HEK293 (cell line): ENCODE measurements at regions not wholly inside any gene's neighbourhood (a gene's known extent, or its start where the extent isn't known, plus 50 kb on each side); places are given as distances from the start of the nearest gene placed in this dataset.

Source experiments
- CTCF ChIA-PET: fragments of 350-600 bp; formaldehyde crosslinking; extraction: SDS; loops from one replicate; lab custom pipeline; 2021; ENCODE audit warnings: antibody characterized with exemption; lab: Yijun Ruan, JAX
- POLR2A ChIA-PET: fragments of 300-600 bp; formaldehyde crosslinking; extraction: SDS; loops from one replicate; lab custom pipeline; 2020; ENCODE audit warnings: antibody characterized with exemption, inconsistent platforms; lab: Yijun Ruan, JAX
- H3K27ac ChIP-seq: fragments of 200-500 bp; sonication (Bioruptor generic); 2 replicates; pipeline ENCODE4 v1.5.1; 2014; ENCODE audit warnings: low read depth, low read length, control low read depth, inconsistent platforms; ENCODE audit errors: extremely low read depth
- H3K36me3 ChIP-seq, 2 experiments: fragments of 200-500 bp in 1 of 2; sonication (Bioruptor generic) in 1 of 2; 1 replicate in 1 of 2; 2 replicates in 1 of 2; pipeline ENCODE4 v1.5.1; 2014 to 2017; ENCODE audit warnings: inconsistent platforms in 2 of 2, low read length in 2 of 2; ENCODE audit not compliant: control insufficient read depth in 2 of 2, insufficient read depth in 1 of 2
- H3K4me1 ChIP-seq: fragments of 200-500 bp; sonication (Bioruptor generic); 2 replicates; pipeline ENCODE4 v1.5.1; 2014; ENCODE audit warnings: mild to moderate bottlenecking, low read length, inconsistent platforms; ENCODE audit not compliant: control insufficient read depth, insufficient read depth
- H3K4me3 ChIP-seq: 2 replicates; pipeline ENCODE4 v1.5.1; 2011; ENCODE audit warnings: low read depth, mild to moderate bottlenecking, control low read depth, low read length, moderate library complexity
- H3K9me3 ChIP-seq: fragments of 200-500 bp; sonication (Bioruptor generic); 2 replicates; pipeline ENCODE4 v1.5.1; 2014; ENCODE audit warnings: low read depth, low read length, inconsistent platforms; ENCODE audit not compliant: control insufficient read depth, insufficient read depth
- BCL11A ChIP-seq: fragments of 450-650 bp; formaldehyde crosslinking; IDR thresholded peaks from 2 replicates; pipeline ENCODE4 v1.5.1; 2016; ENCODE audit warnings: low read depth, missing biosample characterization, missing genetic modification characterization
- BCL11B ChIP-seq: fragments of 450-650 bp; formaldehyde crosslinking; IDR thresholded peaks from 2 replicates; pipeline ENCODE4 v1.5.1; 2016; ENCODE audit warnings: low read depth, missing biosample characterization, missing genetic modification characterization
- SALL2 ChIP-seq: fragments of 450-650 bp; formaldehyde crosslinking; IDR thresholded peaks from 2 replicates; pipeline ENCODE4 v1.5.0; 2017; ENCODE audit warnings: missing biosample characterization, mild to moderate bottlenecking, missing genetic modification characterization, borderline replicate concordance
- ZIC2 ChIP-seq: fragments of 450-650 bp; formaldehyde crosslinking; IDR thresholded peaks from 2 replicates; pipeline ENCODE4 v1.5.1; 2016; ENCODE audit warnings: missing biosample characterization, missing genetic modification characterization
- ZNF114 ChIP-seq: fragments of 450-650 bp; formaldehyde crosslinking; IDR thresholded peaks from 2 replicates; pipeline ENCODE4 v1.5.0; 2017; ENCODE audit warnings: missing biosample characterization, missing genetic modification characterization
- ZNF133 ChIP-seq: fragments of 450-650 bp; formaldehyde crosslinking; IDR thresholded peaks from 2 replicates; pipeline ENCODE4 v1.5.1; 2016; ENCODE audit warnings: missing biosample characterization, missing genetic modification characterization
- ZNF19 ChIP-seq: fragments of 450-650 bp; formaldehyde crosslinking; IDR thresholded peaks from 2 replicates; pipeline ENCODE4; 2016; ENCODE audit warnings: missing biosample characterization, missing genetic modification characterization, low read depth
- ZNF2 ChIP-seq: fragments of 450-650 bp; formaldehyde crosslinking; IDR thresholded peaks from 2 replicates; pipeline ENCODE4 v1.5.1; 2016; ENCODE audit warnings: missing biosample characterization, missing genetic modification characterization
- ZNF211 ChIP-seq: fragments of 450-650 bp; formaldehyde crosslinking; IDR thresholded peaks from 2 replicates; pipeline ENCODE4 v1.5.1; 2016; ENCODE audit warnings: low read depth, missing biosample characterization, missing genetic modification characterization
- ZNF223 ChIP-seq: fragments of 450-650 bp; formaldehyde crosslinking; IDR thresholded peaks from 2 replicates; pipeline ENCODE4 v1.5.1; 2016; ENCODE audit warnings: missing biosample characterization, missing genetic modification characterization
- ZNF274 ChIP-seq, 2 experiments: fragments of 200-500 bp in 1 of 2; fragments of 450-650 bp in 1 of 2; sonication (Bioruptor generic) in 1 of 2; formaldehyde crosslinking in 1 of 2; IDR thresholded peaks; 2 replicates each; pipeline versions ENCODE4 v1.5.1 to v1.6.1; 2014 to 2016; ENCODE audit warnings: borderline replicate concordance in 1 of 2, inconsistent platforms in 1 of 2, low read length in 1 of 2, missing biosample characterization in 1 of 2, missing genetic modification characterization in 1 of 2
- ZNF302 ChIP-seq: fragments of 450-650 bp; formaldehyde crosslinking; IDR thresholded peaks from 2 replicates; pipeline ENCODE4 v1.5.1; 2016; ENCODE audit warnings: missing biosample characterization, missing genetic modification characterization, low read depth
- ZNF335 ChIP-seq: fragments of 450-650 bp; formaldehyde crosslinking; conservative IDR thresholded peaks from 2 replicates; pipeline ENCODE4 v1.5.1; 2016; ENCODE audit warnings: missing biosample characterization, missing genetic modification characterization
- ZNF341 ChIP-seq: fragments of 450-650 bp; formaldehyde crosslinking; IDR thresholded peaks from 2 replicates; pipeline ENCODE4; 2016; ENCODE audit warnings: low read depth, missing biosample characterization, missing genetic modification characterization
- ZNF416 ChIP-seq: fragments of 450-650 bp; formaldehyde crosslinking; IDR thresholded peaks from 2 replicates; pipeline ENCODE4 v1.5.1; 2016; ENCODE audit warnings: missing biosample characterization, missing genetic modification characterization
- ZNF596 ChIP-seq: fragments of 450-650 bp; IDR thresholded peaks from 2 replicates; pipeline ENCODE4 v1.5.0; 2018; ENCODE audit warnings: missing biosample characterization, mild to moderate bottlenecking, missing genetic modification characterization, moderate library complexity
- ZNF600 ChIP-seq: fragments of 450-650 bp; formaldehyde crosslinking; IDR thresholded peaks from 2 replicates; pipeline ENCODE4 v1.5.1; 2016; ENCODE audit warnings: missing biosample characterization, missing genetic modification characterization
- ZNF747 ChIP-seq: fragments of 450-650 bp; formaldehyde crosslinking; IDR thresholded peaks from 2 replicates; pipeline ENCODE4 v1.5.1; 2016; ENCODE audit warnings: missing biosample characterization, missing genetic modification characterization
- TF ChIP-seq, protein P1 (sequence below): fragments of 450-650 bp; IDR thresholded peaks from 2 replicates; pipeline ENCODE4 v1.5.1; 2018; ENCODE audit warnings: missing biosample characterization, mild to moderate bottlenecking, missing genetic modification characterization
- TF ChIP-seq, protein P2 (sequence below): fragments of 450-650 bp; formaldehyde crosslinking; optimal IDR thresholded peaks from 2 replicates; pipeline ENCODE3; 2016; ENCODE audit warnings: missing biosample characterization, mild to moderate bottlenecking, missing genetic modification characterization
- TF ChIP-seq, protein P3 (sequence below): fragments of 450-650 bp; formaldehyde crosslinking; IDR thresholded peaks from 2 replicates; pipeline ENCODE4 v1.5.1; 2016; ENCODE audit warnings: missing biosample characterization, missing genetic modification characterization
- TF ChIP-seq, protein P4 (sequence below): fragments of 450-650 bp; formaldehyde crosslinking; IDR thresholded peaks from 2 replicates; pipeline ENCODE4 v1.5.1; 2016; ENCODE audit warnings: missing biosample characterization, missing genetic modification characterization

DNA sequence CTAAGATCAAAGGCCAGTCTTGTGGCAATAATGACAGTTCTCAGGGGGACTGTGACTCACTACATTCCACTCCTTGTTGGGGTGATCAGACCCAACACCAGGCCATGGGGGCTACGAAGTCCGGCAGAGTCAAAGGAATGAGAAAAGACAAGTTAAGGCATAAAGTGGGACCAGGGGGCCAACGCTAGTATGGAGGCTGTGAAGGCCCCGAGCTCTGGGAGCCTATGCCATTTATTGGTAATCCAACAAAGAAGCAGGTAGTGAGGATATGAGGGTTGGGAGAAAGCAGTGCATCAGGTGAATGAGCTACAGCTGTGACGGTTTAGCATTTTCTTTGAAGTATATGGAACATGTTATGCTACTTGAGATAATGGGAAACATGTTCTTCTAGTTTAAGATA lies 104.4 kb upstream of the C2CD4B start:
- H3K4me1 ChIP-seq: no peaks in the 10 kb centered on the region
- TF ChIP-seq, protein P1, sequence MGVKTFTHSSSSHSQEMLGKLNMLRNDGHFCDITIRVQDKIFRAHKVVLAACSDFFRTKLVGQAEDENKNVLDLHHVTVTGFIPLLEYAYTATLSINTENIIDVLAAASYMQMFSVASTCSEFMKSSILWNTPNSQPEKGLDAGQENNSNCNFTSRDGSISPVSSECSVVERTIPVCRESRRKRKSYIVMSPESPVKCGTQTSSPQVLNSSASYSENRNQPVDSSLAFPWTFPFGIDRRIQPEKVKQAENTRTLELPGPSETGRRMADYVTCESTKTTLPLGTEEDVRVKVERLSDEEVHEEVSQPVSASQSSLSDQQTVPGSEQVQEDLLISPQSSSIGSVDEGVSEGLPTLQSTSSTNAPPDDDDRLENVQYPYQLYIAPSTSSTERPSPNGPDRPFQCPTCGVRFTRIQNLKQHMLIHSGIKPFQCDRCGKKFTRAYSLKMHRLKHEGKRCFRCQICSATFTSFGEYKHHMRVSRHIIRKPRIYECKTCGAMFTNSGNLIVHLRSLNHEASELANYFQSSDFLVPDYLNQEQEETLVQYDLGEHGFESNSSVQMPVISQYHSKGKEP (tag by site-specific recombination): no peak
- TF ChIP-seq ZNF596 (tag by site-specific recombination): no peak
- TF ChIP-seq, all 188 proteins: peak for 0
- H3K36me3 ChIP-seq: no peaks in the 10 kb centered on the region
- no peak overlapping the region for H3K27ac ChIP-seq
- POLR2A ChIA-PET: no interaction called here
- no peak overlapping the region for H3K4me3 ChIP-seq
- H3K9me3 ChIP-seq: no peaks in the 10 kb centered on the region
- CTCF ChIA-PET: no interaction called here

DNA sequence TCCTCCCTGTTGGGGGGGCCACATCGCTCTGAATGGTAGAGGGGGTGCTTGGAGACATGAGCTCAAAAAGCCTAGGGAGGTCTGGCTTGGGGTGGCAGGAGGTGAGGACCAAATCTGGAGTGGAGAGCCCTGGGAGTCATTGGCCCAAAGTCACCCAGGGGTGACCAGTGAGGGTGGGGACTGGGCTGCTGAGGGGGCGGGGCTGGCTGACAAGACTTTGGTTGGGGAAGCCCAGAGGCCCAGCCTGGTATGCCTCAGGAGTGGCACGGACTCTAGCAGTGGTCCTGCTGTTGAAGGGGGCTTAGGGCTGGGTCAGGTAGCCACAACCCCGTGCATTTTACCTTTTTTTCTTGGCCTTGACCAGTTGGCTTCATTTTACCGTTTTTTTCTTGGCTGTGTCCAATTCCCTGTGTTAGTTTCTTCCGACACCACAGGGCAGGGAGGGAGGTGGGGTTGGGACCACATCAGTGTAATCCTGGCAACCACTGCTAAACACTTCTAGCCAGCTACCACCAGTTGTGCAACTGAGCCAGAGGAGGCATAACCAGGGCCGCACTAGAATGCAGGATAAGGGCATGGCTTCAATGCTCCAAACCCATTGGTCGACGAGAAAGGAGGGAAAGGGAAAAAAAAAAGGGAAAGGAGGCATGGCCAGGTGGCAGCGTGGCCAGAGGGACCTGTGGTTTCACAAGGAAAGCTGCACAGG lies 105.3 kb upstream of the C2CD4B start:
- ChIA-PET POLR2A (no interaction called here), CTCF (interaction anchor here (0.7 kb wide), 2 partner anchors 9 to 13 kb away, joined by 3 to 4 read pairs; no protein-coding TSS in a partner anchor)
- Histone ChIP-seq H3K36me3 (no peaks in the 10 kb centered on the region), H3K4me1 (no peaks in the 10 kb centered on the region), H3K4me3 (no peak overlapping the region), H3K27ac (no peak overlapping the region), H3K9me3 (no peaks in the 10 kb centered on the region)
- TF ChIP-seq ZNF335 (no peak), ZNF747 (tag by site-specific recombination) (no peak), ZNF416 (no peak), ZNF600 (no peak), ZNF223 (tag by site-specific recombination) (no peak), ZNF341 (tag by site-specific recombination) (no peak), ZNF211 (tag by site-specific recombination) (no peak), BCL11A (tag by site-specific recombination) (no peak), SALL2 (tag by site-specific recombination) (no peak), ZNF2 (tag by site-specific recombination) (no peak), BCL11B (tag by site-specific recombination) (no peak), ZNF19 (tag by site-specific recombination) (no peak), ZNF302 (tag by site-specific recombination) (no peak), ZNF114 (tag by site-specific recombination) (no peak), ZIC2 (tag by site-specific recombination) (no peak), ZNF133 (no peak), ZNF274 (IDR thresholded peaks at IDR 0.05; ENCODE audit: low read length) (no peak), ZNF274 (tag by site-specific recombination; IDR thresholded peaks at IDR 0.05; ENCODE audit: borderline replicate concordance) (no peak)
- TF ChIP-seq, protein P2, sequence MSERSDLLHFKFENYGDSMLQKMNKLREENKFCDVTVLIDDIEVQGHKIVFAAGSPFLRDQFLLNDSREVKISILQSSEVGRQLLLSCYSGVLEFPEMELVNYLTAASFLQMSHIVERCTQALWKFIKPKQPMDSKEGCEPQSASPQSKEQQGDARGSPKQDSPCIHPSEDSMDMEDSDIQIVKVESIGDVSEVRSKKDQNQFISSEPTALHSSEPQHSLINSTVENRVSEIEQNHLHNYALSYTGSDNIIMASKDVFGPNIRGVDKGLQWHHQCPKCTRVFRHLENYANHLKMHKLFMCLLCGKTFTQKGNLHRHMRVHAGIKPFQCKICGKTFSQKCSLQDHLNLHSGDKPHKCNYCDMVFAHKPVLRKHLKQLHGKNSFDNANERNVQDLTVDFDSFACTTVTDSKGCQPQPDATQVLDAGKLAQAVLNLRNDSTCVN (tag by site-specific recombination): no peak
- TF ChIP-seq, protein P3, sequence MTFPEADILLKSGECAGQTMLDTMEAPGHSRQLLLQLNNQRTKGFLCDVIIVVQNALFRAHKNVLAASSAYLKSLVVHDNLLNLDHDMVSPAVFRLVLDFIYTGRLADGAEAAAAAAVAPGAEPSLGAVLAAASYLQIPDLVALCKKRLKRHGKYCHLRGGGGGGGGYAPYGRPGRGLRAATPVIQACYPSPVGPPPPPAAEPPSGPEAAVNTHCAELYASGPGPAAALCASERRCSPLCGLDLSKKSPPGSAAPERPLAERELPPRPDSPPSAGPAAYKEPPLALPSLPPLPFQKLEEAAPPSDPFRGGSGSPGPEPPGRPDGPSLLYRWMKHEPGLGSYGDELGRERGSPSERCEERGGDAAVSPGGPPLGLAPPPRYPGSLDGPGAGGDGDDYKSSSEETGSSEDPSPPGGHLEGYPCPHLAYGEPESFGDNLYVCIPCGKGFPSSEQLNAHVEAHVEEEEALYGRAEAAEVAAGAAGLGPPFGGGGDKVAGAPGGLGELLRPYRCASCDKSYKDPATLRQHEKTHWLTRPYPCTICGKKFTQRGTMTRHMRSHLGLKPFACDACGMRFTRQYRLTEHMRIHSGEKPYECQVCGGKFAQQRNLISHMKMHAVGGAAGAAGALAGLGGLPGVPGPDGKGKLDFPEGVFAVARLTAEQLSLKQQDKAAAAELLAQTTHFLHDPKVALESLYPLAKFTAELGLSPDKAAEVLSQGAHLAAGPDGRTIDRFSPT: no peak
- TF ChIP-seq, protein P4, sequence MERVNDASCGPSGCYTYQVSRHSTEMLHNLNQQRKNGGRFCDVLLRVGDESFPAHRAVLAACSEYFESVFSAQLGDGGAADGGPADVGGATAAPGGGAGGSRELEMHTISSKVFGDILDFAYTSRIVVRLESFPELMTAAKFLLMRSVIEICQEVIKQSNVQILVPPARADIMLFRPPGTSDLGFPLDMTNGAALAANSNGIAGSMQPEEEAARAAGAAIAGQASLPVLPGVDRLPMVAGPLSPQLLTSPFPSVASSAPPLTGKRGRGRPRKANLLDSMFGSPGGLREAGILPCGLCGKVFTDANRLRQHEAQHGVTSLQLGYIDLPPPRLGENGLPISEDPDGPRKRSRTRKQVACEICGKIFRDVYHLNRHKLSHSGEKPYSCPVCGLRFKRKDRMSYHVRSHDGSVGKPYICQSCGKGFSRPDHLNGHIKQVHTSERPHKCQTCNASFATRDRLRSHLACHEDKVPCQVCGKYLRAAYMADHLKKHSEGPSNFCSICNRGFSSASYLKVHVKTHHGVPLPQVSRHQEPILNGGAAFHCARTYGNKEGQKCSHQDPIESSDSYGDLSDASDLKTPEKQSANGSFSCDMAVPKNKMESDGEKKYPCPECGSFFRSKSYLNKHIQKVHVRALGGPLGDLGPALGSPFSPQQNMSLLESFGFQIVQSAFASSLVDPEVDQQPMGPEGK: no peak
